ENCODE measurements at regions not wholly inside any gene's neighbourhood (a gene's known extent, or its start where the extent isn't known, plus 50 kb on each side); places are given as distances from the start of the nearest gene placed in this dataset.
"Not testable (repeated sequence)": the region's sequence is repeated elsewhere in the genome, so short reads cannot be mapped to it uniquely, and the experiment has no call there.

- DNase-seq (ENCODE audit: low read depth), result no peak
These were observed 404.2 kb downstream of the KCNRG start for GRCh38 chr13:50419331-50419865.

GRCh38 chr13:50419896-50420295, 404.7 kb downstream of the KCNRG start:
- DNase-seq (ENCODE audit: low read depth), result no peak

- no peak for DNase-seq (ENCODE audit: low read depth)
These were observed 405.7 kb downstream of the KCNRG start for GRCh38 chr13:50420718-50421472.

GRCh38 chr13:50421473-50422130, 406.4 kb downstream of the KCNRG start:
- no peak for DNase-seq (ENCODE audit: low read depth)

- DNase-seq (ENCODE audit: low read depth), result no peak
These were observed 407.2 kb downstream of the KCNRG start for GRCh38 chr13:50422181-50423148.

GRCh38 chr13:50424993-50425392, 409.7 kb downstream of the KCNRG start:
- no peak for DNase-seq (ENCODE audit: low read depth)

GRCh38 chr13:50425772-50426171, 410.5 kb downstream of the KCNRG start:
- no peak for DNase-seq (ENCODE audit: low read depth)

- no peak for DNase-seq (ENCODE audit: low read depth)
These were observed 411.7 kb downstream of the KCNRG start for GRCh38 chr13:50426927-50427326.

GRCh38 chr13:50427511-50427910, 412.3 kb downstream of the KCNRG start:
- not testable (repeated sequence) for DNase-seq (ENCODE audit: low read depth)

- no peak for DNase-seq (ENCODE audit: low read depth)
These were observed 413.1 kb downstream of the KCNRG start for GRCh38 chr13:50428183-50428877.

GRCh38 chr13:50435011-50435410, 408.5 kb downstream of the DLEU7 start:
- no peak for DNase-seq (ENCODE audit: low read depth)

- DNase-seq (ENCODE audit: low read depth), result no peak
These were observed 406.2 kb downstream of the DLEU7 start for GRCh38 chr13:50437252-50437651.

- no peak for DNase-seq (ENCODE audit: low read depth)
These were observed 405.1 kb downstream of the DLEU7 start for GRCh38 chr13:50438351-50438750.

GRCh38 chr13:50441130-50441529, 402.4 kb downstream of the DLEU7 start:
- DNase-seq (ENCODE audit: low read depth), result no peak

GRCh38 chr13:50444726-50445125, 398.8 kb downstream of the DLEU7 start:
- DNase-seq (ENCODE audit: low read depth), result no peak

- DNase-seq (ENCODE audit: low read depth), result no peak
These were observed 396.9 kb downstream of the DLEU7 start for GRCh38 chr13:50446611-50447010.

- no peak for DNase-seq (ENCODE audit: low read depth)
These were observed 394.9 kb downstream of the DLEU7 start for GRCh38 chr13:50448535-50448998.

GRCh38 chr13:50449465-50449864, 394.0 kb downstream of the DLEU7 start:
- no peak for DNase-seq (ENCODE audit: low read depth)

- DNase-seq (ENCODE audit: low read depth), result no peak
These were observed 393.2 kb downstream of the DLEU7 start for GRCh38 chr13:50450279-50450678.

GRCh38 chr13:50451609-50452008, 391.9 kb downstream of the DLEU7 start:
- DNase-seq (ENCODE audit: low read depth), result no peak

- no peak for DNase-seq (ENCODE audit: low read depth)
These were observed 391.5 kb downstream of the DLEU7 start for GRCh38 chr13:50452028-50452427.

Measured in T follicular helper cell (primary cell).